ENCODE measurements at regions not wholly inside any gene's neighbourhood (a gene's known extent, or its start where the extent isn't known, plus 50 kb on each side); places are given as distances from the start of the nearest gene placed in this dataset.

DNA sequence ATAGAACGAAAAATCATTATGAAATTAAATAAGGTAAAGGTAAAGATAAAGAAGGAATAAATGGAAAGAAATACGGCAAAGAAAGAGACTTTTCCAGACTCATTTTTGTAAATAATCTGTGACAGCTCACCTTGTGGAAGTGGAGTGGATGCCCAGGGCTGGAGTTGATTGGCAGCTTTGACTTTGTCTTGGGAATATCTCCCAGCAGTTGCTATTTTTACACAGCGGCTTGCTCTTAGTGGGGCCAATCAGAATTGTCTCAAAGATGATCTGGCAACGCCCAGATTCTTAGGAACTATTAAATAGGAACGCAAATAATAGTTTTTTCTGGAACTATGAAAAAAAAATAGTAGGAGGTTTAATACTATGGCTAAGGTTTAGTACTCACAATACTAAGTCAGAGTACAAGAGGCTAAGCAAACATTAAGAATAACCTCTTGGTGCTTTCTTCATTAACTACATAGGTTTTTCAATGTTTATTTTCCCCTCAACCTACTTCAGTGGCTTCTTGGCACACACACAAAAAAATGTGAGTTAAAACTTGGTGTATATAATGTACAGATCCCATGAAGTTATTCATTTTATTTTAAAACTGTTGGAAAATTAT, 132.7 kb downstream of the TRAM1L1 start:
- no peak overlapping the region for H3K9ac ChIP-seq (ENCODE audit: low read length)
- no peak overlapping the region for H3K4me3 ChIP-seq (ENCODE audit: low read length)
- no peak overlapping the region for H3K27ac ChIP-seq (ENCODE audit: low read length)
- ATAC-seq, result no peak
- H3K27me3 ChIP-seq (ENCODE audit: low read length), result no peaks in the 10 kb centered on the region
- H3K36me3 ChIP-seq (ENCODE audit: low read depth, low read length), result no peaks in the 10 kb centered on the region
- no peaks in the 10 kb centered on the region for H3F3A ChIP-seq (ENCODE audit: low read length, unreplicated experiment)
- no peaks in the 10 kb centered on the region for H3K79me2 ChIP-seq (ENCODE audit: low read length)
- no peaks in the 10 kb centered on the region for H4K20me1 ChIP-seq (ENCODE audit: low read length)
- TF ChIP-seq, protein P1, sequence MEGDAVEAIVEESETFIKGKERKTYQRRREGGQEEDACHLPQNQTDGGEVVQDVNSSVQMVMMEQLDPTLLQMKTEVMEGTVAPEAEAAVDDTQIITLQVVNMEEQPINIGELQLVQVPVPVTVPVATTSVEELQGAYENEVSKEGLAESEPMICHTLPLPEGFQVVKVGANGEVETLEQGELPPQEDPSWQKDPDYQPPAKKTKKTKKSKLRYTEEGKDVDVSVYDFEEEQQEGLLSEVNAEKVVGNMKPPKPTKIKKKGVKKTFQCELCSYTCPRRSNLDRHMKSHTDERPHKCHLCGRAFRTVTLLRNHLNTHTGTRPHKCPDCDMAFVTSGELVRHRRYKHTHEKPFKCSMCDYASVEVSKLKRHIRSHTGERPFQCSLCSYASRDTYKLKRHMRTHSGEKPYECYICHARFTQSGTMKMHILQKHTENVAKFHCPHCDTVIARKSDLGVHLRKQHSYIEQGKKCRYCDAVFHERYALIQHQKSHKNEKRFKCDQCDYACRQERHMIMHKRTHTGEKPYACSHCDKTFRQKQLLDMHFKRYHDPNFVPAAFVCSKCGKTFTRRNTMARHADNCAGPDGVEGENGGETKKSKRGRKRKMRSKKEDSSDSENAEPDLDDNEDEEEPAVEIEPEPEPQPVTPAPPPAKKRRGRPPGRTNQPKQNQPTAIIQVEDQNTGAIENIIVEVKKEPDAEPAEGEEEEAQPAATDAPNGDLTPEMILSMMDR (conservative IDR thresholded peaks at IDR 0.05; ENCODE audit: low read depth, low read length), result no peak
- no peaks in the 10 kb centered on the region for H3K4me1 ChIP-seq (ENCODE audit: insufficient read depth, low read length)
- H3K4me2 ChIP-seq (ENCODE audit: low read length), result no peak overlapping the region
- no TSS peak for BruUV-seq (replicated peaks)
- ChIA-PET CTCF (no interaction called here), POLR2A (ENCODE audit: unreplicated experiment) (no interaction called here)
- no peaks in the 10 kb centered on the region for H3K9me3 ChIP-seq (ENCODE audit: low read length)
- DNase-seq, result no peak
- intact Hi-C loops (cut with micrococcal nuclease), result no loop called here
- H3K9me2 ChIP-seq (replicated peaks; ENCODE audit: low read length), result no peaks in the 10 kb centered on the region
- no peak overlapping the region for H2AFZ ChIP-seq (ENCODE audit: low read length)

- Histone ChIP-seq H3K4me3 (ENCODE audit: low read length) (no peak overlapping the region), H3K9me3 (ENCODE audit: low read length) (no peaks in the 10 kb centered on the region), H3K79me2 (ENCODE audit: low read length) (no peaks in the 10 kb centered on the region), H3F3A (ENCODE audit: low read length, unreplicated experiment) (no peaks in the 10 kb centered on the region), H4K20me1 (ENCODE audit: low read length) (no peaks in the 10 kb centered on the region), H3K27me3 (ENCODE audit: low read length) (no peaks in the 10 kb centered on the region), H3K9ac (ENCODE audit: low read length) (no peak overlapping the region), H3K4me1 (ENCODE audit: insufficient read depth, low read length) (no peaks in the 10 kb centered on the region), H3K27ac (ENCODE audit: low read length) (no peak overlapping the region), H3K4me2 (ENCODE audit: low read length) (no peak overlapping the region), H3K9me2 (replicated peaks; ENCODE audit: low read length) (no peaks in the 10 kb centered on the region), H2AFZ (ENCODE audit: low read length) (no peak overlapping the region), H3K36me3 (ENCODE audit: low read depth, low read length) (no peaks in the 10 kb centered on the region)
- POLR2A ChIA-PET (ENCODE audit: unreplicated experiment), result no interaction called here
- DNase-seq, result no peak
- no peak for ATAC-seq
- intact Hi-C loops (cut with micrococcal nuclease), result no loop called here
- no TSS peak for BruUV-seq (replicated peaks)
- CTCF ChIA-PET, result no interaction called here
- TF ChIP-seq EZH2 (IDR thresholded peaks at IDR 0.05; ENCODE audit: low read length, unreplicated experiment), result no peak
- TF ChIP-seq EZH2phosphoT487 (IDR thresholded peaks at IDR 0.05; ENCODE audit: borderline replicate concordance, low read length), result no peak
- TF ChIP-seq, protein P1 (conservative IDR thresholded peaks at IDR 0.05; ENCODE audit: low read depth, low read length), result no peak
Measured at GRCh38 chr4:116949856-116950255, 135.5 kb downstream of the TRAM1L1 start.

DNA sequence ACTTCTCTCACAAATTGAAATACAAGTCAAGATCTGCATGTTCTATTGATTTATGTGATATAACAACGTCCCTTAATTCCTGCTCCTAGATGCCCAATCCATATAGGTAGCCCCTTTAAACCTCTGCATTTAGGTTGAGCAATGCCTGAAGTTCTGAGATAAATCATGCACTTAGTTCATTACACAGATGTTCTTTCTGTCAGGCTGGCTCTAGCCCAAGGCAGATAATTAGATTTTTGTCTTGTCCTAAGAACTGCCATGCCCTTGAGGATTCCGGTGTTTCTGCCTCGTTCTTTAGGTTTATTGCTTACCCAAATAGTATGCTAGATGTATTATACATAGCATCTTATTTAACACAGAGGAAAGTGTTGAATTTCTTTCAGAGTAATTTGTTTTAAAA, 143.1 kb downstream of the TRAM1L1 start:
- Histone ChIP-seq H3K4me2 (ENCODE audit: low read length) (no peak overlapping the region), H3K36me3 (ENCODE audit: low read depth, low read length) (no peaks in the 10 kb centered on the region), H4K20me1 (ENCODE audit: low read length) (no peaks in the 10 kb centered on the region), H3K4me1 (ENCODE audit: insufficient read depth, low read length) (no peaks in the 10 kb centered on the region), H3K27ac (ENCODE audit: low read length) (no peak overlapping the region), H3F3A (ENCODE audit: low read length, unreplicated experiment) (no peaks in the 10 kb centered on the region), H3K9me3 (ENCODE audit: low read length) (no peaks in the 10 kb centered on the region), H2AFZ (ENCODE audit: low read length) (no peak overlapping the region), H3K4me3 (ENCODE audit: low read length) (no peak overlapping the region), H3K9ac (ENCODE audit: low read length) (no peak overlapping the region), H3K79me2 (ENCODE audit: low read length) (no peaks in the 10 kb centered on the region), H3K9me2 (replicated peaks; ENCODE audit: low read length) (no peaks in the 10 kb centered on the region), H3K27me3 (ENCODE audit: low read length) (no peaks in the 10 kb centered on the region)
- TF ChIP-seq, protein P1 (conservative IDR thresholded peaks at IDR 0.05; ENCODE audit: low read depth, low read length), result no peak
- TF ChIP-seq EZH2phosphoT487 (IDR thresholded peaks at IDR 0.05; ENCODE audit: borderline replicate concordance, low read length) (no peak), EZH2 (IDR thresholded peaks at IDR 0.05; ENCODE audit: low read length, unreplicated experiment) (no peak)
- ChIA-PET CTCF (no interaction called here), POLR2A (ENCODE audit: unreplicated experiment) (no interaction called here)
- ATAC-seq (no peak), DNase-seq (no peak)
- BruUV-seq (replicated peaks), result no TSS peak
- intact Hi-C loops (cut with micrococcal nuclease), result no loop called here

Data from PC-3 (cell line).